Activated CD4-positive, alpha-beta T cell treated with anti-CD3 and anti-CD28 coated beads, Interleukin-2, Interleukin-4, amounts not matched to agents 100 ng/mL and 50 ng/mL, durations not matched to agents 16 hours and 8 hours (primary cell): ENCODE measurements at regions not wholly inside any gene's neighbourhood (a gene's known extent, or its start where the extent isn't known, plus 50 kb on each side); places are given as distances from the start of the nearest gene placed in this dataset.

Experiments
- DNase-seq: peaks from one replicate; pipeline ENCODE4 v3.0.0-alpha.2; 2020; ENCODE audit warnings: low spot score

DNA sequence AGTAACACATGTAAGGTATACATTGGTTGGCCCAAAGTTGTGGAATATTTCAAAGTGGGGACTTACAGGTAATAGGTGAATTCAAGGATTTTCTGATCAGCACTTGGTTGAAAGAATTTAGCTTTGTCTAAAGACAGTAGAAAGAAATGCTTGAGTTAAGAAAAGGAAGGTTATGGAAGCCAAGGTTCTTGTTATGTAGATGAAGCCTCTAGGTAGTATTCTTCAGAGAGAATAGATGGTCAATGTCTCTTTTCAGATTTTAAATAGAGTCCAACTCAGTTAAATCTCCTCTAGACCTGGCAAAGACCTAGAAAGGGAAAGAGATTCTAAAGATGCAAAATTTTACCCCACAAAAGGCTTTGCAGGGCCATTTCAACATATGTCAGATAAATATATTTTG is 157.4 kb downstream of the ANKRD30B start:
- no peak for DNase-seq

DNA sequence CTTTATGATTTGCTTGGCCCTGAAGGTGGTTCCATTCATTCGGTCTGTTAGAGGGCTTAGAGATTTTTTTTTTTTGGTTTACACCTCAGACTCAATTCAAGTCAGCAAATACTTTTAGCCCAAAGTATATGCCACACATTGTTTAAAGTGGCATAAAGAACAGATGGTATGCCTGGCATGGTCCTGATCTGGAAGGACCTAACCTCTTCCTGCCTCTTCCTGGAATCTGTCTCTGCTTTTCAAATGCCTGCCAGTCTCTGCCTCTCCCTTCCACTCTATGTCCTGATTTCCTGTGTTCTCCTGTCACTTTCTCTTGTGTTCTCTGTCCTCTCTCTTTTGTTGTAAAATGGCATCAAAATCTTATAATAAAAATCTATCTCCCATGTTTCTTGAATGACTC is 158.0 kb downstream of the ANKRD30B start:
- DNase-seq = no peak

DNA sequence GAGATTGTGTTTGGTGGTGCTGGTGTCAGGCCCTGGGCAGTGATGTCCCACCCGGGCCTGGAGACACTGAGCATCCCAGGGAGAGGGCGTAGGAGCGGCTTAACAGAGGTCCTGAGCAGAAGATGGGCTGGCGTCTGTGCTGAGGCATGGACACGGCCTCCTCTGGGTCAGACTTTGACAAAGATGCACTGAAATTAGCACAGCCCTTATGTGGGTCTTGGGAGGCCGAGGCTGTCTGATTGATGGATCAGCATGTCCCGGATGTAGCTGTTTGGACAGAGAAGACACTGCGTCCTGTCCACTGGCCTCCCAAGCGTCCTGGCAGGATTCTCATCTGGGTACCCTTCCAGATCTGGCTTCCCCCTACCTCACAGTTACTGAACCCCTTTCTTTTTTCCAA is 159.4 kb downstream of the ANKRD30B start:
- no peak for DNase-seq

DNA sequence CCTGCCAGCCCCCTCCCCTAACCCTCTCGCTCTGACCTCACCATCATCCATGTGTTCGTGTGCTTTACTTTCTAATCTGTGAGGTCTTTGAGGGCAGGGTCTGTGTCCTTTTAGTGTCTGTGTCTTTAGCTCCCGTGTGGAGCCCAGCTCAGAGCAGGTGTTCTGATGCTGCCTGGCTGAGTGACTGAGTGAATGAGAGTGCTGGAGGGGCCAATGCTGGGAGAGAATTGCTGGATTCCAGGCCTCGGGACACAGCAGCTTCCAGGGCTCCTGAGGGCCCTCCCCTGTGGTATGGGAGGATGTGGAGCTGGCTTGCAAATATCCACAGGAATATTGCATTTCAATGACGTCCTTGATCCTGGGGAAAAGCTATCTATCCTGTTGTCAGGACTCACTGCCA is 160.6 kb downstream of the ANKRD30B start:
- no peak for DNase-seq

DNA sequence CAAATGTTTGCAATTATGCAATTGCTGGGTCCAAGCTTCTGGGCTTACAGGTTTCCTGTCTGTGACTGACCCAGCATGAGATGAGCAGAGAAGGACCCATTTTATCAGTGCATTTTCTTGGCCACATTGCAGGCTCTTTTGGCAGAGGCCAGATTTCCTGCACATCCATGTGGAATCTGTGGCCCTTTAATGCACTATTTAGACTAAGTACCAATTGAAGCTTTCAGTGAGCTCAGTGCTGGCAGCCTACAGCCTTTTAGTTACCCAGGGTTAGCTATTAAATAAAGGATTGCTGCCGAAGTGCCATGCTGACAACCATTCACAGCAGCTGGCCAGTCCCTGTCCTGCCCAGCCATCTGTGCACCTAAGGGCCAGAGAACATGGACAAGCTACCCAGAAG is 165.0 kb downstream of the ANKRD30B start:
- DNase-seq = no peak

DNA sequence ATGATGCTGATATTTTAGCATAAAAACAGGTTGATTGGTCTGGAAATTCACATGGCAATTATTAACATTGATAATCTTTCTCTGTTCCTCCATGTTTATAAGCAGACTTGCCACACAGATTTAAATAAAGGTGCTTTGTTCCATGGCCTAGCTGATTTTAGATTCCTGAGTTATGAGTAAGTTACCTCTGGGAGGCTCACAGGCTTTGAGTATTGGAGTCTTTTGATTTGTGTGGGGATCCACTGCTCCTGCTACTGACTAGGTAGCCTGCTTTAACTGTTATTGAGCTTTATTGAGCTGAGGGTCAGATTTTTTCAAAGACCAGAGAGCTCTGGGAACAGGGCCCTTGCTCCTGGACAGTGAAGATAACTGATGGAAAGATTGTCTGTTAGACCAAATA is 166.1 kb downstream of the ANKRD30B start:
- DNase-seq = no peak

DNA sequence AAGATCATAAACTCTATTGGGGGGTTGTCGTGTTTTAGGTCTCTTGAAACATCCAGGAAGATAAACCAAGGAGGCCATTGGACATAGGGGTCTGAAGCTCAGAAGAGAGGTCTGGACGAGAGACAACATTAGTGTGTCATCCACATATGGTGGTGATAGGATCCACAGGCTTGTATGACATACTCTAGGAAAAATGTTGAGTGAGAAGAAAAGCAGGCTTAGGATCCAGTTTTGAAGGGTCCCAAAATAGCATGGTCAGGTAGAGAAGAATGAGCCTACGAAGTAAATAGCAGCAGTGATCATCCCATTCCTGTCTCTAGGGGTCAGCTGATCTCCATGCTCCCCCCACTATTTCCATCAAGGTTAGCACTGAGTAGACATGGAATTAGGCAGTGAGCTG is 166.8 kb downstream of the ANKRD30B start:
- DNase-seq = no peak

DNA sequence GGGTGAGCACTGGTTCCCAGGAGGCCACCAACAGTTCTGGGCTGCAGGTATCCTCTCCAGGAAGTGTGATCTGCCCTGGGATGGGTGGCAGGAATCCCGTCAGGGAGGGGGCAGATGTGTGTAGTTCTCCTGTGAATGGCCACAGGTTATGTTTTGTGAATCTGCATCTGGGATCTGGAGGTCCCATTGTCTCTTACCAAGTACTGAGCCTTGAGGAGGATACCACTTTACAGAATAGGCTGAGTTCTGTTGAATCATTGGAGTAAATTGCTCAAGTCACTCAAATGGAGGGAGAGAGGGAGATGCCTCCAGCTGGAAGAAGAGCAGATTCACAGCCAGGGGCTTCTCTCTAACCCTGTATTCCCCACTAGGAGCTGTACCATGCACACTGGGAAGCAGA is 168.2 kb downstream of the ANKRD30B start:
- no peak for DNase-seq

DNA sequence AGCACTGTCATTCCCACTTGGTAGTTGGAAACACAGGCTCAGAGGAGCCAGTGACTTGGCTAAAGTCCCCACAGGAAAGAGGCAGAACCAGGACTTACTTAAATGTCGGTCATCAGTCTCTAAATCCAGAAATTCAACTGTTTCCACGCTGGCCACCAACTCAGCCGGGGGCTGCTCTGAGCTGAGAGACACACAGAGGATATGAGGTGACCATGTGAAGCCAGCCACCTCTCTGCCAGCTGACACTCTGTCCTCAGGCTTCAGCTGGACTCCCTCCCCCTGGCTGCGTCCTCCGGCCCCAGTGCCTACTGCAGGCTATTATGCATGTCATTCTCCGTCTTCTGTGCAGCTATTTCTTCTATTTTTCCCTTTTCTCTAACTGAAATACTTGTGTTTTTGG is 168.9 kb downstream of the ANKRD30B start:
- no peak for DNase-seq

DNA sequence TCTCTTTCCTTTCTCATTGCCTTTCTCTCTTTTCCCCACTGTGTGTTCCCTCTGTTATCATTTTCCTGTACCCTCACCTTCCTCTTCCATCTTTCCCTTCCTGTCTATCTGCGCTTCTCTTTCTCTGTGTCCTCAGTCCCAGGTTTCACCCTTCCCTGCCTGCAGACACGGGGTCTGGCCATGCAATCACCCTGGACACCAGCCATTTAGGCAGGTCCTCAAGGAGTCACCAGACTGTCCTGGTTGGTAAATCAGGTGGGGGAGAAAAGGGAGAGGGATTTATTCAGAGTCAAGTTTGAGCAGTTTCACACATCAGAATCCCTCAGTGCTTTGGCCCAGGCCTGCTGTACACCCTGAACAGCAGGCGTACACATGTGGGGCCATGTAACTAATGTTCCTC is 169.3 kb downstream of the ANKRD30B start:
- DNase-seq = no peak

DNA sequence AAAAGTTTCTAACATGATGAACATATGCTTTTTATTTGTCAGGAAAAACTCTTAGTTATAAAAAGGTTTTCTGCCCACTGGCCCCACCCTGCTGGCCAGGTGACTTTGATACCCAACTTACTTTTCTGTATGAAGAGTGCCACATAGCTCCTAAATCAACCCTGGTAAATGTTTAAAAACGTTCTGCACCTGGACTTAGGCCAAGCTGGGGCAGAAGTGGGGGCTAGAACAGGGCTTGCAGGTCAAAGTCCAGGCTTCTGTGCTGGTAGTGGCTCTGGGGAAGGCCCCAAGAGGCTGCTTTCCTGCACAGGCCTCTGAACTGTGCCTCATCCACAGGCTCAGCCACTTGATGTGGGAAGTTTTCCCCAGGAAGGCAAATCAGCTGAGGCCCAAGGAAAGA is 171.7 kb downstream of the ANKRD30B start:
- DNase-seq = no peak

DNA sequence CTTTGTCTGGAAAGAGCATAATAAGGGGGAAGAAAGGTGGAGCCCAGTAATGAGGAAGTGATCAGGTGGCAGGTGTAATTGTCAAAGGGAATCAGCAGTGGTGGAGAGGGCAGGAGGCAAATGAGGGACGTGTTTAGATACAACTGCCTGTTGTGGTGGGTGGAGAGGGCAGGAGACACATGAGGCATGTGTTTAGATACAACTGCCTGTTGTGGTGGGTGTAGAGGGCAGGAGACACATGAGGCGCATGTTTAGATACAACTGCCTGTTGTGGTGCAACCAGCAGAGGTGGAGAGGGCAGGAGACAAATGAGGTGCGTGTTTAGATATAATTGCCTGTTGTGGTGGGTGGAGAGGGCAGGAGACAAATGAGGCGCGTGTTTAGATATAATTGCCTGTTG is 173.1 kb downstream of the ANKRD30B start:
- DNase-seq = no peak

DNA sequence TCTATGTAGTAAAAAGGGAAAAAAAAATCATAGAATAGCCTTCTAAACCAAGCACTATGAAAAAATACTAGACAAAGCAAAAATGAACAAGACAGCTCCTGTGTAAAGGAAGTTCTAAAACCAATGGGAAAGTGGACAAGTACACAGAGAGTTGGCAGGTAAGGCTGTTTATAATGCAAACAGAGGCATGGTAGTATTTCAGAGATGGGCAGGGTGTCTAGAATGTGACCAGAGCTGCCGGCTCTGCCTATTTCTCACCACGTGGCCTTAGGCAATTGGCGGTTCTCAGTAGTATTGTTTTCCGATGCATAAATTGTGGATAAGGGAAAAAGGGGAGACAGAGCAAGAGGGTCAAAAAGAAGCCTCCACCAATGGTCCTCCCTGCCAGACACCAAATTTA is 173.6 kb downstream of the ANKRD30B start:
- no peak for DNase-seq

DNA sequence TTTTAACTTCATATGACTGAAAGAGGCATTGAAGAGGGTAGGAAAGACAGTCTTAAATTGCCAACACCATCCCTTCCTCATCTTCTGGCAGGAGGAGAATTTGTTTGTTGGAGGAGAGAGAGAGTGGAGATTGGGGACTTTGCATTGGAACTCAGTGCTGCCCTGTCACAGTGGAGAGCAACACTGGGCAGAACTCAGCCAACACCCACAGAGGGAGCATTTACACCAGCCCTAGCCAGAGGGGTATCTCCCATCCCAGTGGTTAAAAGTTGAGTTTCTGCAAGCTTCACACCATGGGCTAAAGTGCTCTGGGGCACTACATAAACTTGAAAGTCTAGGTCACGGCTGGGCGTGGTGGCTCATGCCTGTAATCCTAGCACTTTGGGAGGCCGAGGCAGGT is 174.1 kb downstream of the ANKRD30B start:
- no peak for DNase-seq

DNA sequence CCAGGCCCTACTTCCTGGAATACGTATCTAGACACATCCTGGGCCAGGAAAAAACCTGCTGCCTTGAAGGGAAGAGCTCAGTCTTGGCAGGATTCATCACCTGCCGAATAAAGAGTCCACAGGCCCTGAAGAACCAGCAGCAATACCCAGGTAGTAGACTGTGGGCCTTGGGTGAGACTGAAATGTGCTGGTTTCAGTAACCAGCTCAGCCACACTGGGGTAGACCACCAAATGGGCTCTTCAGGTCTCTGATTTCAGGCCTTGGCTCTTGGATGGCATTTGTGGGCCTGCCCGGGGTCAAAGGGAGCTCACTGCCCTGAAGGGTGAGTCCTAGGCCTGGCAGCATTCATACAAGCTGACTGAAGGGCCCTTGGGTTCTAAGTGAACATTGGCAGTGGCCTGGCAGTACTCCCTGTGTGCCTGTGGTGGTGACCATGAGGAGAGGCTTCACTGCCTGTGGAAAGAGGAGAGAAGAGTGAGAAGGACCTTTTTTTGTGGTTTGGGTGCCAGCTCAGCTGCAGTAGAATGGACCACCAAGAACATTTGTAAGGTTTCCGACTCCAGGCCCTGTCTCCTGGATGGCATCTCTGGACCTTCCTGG is 175.1 kb downstream of the ANKRD30B start:
- DNase-seq = no peak

DNA sequence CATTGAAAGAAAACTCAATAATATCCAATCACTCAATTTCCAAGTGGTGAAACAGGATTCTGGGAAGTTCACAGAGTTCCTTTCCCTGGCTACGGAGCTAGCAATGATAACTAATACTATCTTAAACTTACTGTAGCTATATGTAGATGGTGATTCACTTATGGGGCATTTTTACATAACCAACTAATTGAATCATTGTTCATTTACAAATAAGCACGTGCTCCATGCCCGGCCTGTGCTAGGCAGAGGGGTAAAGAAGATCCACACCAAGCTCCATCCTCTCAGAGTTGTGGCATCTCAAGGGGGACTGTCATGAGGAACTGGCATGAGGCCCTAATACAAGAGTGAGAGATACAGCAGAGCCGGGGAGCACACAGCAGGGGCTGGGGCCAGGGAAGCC is 176.3 kb downstream of the ANKRD30B start:
- no peak for DNase-seq

DNA sequence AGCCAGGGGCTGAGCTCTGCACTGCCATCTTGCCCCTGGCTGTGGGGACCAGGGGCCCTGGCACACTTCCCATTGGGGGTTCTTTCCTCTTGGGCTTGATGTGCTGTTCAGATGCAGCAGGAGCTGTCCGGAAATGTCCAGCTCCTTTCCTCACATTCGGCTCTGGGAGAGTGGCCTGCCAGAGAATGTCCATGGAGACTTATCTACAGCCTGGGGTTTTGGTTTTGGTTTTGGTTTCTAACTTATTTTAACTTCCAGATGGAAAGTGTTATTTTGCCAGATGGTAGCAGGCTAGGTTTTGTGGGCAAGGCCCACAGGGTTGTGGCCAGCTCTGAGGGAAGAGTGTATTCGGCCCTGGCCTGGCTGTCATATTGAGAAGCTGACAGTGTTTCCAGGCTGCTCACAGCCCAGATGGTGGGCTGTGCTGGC is 177.3 kb downstream of the ANKRD30B start:
- no peak for DNase-seq

DNA sequence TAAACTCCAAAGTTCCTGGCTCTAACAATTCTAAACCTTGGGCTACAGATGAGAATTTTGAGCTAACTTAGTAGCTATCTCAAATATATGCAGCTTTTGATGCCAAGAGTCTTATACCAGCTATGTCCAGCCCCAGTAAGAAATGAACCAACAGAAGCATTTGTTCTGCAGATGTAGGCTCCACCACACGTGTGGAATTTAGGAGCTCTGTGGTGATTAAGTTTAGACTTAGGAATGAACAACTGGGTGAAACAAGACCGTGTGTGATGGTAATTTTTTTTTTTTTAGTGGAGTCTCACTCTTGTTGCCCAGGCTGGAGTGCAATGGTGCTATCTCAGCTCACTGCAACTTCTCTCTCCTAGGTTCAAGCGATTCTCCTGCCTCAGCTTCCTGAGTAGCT is 179.7 kb downstream of the ANKRD30B start:
- no peak for DNase-seq

DNA sequence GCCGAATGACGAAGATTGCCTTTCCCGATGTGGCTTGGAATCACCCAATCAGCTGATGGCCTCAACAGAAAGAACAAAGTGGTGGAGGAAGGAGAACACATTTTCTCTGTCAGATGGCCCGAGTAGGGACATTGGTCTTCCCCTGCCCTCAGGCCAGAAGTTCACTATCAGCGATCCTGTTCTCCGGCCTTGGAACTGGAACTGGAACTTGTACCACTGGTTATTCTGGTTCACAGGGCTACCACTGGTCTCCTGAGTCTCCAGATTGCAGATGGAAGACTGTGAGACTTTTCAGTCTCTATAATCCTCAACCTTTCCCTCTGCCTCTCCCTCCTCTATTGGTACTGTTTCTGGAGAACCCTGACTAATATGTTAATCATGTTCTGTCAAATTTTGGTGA is 180.4 kb downstream of the ANKRD30B start:
- DNase-seq = no peak

DNA sequence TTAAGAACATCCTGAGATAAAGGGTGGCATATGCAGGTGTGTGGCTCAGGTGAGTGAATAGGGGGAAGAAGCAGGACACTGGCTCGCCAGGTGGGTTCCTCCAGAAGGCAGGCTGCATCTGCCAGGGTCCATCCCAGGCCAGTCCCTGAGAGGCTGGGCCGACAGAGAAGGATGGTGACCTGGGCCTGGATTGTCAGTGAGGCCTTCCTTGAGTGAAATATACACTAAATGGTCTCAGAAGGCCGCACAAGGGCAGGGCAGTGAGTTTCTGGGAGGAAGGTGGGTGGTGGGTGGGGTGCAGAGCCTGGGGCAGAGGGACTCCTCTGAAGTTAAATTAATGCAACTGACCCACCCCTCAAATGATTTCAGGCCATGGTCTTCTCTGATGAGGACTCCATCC is 182.1 kb downstream of the ANKRD30B start:
- DNase-seq = no peak

DNA sequence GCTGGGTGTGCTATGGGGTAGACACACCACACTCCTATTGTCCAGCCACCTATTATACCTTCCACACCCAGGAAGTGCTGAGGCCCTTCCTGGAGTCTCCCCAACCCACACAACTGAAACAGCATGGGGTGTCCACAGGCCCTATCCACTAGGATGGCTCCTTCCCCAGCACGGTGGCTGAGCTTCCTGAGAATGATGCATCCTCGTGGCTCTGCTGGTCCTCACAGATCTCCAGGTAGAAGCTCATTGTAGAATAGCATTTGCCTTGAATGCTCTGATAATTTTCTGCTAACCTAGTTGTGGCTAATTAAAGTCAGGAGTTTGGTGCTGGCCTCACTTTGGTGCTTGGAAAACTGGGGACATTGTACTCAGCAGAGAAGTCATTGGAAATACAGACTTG is 182.6 kb downstream of the ANKRD30B start:
- no peak for DNase-seq

DNA sequence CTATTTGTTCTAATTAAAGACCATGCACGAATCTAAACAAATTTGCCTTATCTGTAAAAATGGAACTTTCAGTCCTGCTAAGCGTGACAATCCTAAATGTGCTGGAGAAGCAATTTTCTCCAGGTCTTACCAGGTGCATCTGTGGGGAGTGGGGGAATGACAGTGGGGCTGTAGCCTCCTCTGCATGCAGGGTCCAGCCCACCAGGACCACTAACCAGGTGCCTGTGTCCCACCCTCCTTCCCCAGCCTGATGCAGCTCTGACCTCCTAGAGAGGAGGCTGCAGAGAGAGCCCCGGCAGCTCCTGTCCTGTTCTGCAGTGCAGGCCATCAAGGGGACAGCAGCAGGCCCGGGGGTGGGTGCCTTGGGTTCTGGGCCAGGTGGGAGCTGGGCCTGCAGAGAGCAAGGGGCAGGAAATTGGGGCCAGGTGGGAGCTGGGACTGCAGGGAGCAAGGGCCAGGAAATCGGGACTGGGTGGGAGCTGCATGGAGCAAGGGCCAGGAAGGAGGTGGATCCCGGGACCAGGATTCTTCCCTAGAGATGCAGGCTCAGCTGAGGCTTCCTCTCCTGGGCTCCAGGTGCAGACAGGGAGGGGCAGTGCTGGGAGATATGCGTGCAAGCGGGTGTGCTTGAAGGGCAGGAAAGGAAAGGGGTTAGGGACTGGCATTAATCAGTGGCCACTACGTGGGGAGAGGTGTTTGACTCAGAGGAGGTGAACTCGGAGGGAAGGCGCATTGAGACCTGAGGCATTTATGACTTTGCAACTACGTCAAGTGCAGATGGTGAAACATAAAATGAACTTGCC is 185.3 kb downstream of the ANKRD30B start:
- no peak for DNase-seq

DNA sequence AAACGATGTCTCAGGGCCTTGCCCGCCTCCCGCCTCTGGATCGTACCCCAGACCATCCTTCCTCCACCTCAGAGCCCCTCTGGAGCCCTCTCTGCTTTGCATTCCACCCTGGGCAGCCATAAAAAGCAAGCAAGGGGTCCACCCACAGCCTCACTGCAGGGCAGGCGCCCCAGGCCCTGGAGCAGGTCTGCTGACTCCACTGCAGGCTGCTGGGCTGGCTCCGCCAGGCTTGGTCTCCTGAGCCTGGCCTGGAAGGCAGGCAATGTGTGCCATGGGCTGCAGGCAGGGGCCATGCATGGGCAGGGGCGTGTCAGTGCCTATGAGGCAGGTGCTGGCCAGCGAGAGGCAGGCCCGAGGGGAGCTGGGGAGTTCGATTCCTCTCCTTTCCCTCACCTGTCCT is 186.0 kb downstream of the ANKRD30B start:
- DNase-seq = no peak

DNA sequence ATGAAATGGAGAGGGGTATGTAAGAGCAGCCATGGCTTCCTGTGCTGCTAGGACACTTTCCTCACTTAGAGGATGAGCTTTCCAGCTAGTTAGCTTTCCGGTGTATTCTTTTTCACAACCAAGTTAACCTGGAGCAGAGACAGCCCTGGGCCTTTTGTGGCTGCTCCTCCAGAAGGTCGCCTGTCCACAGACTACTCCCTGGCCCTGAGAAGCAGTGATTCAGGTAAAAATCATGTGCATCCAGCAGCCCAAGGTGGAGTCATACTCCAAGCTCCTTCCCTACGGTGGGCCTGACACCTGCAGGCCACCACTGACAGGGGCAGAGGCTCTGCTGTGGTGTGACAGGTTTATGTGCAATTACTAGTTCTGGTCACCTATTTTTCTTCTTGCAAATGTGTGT is 187.2 kb downstream of the ANKRD30B start:
- no peak for DNase-seq
